Kidney capillary endothelial cell (primary cell): ENCODE measurements at regions not wholly inside any gene's neighbourhood (a gene's known extent, or its start where the extent isn't known, plus 50 kb on each side); places are given as distances from the start of the nearest gene placed in this dataset.
"Not testable (repeated sequence)": the region's sequence is repeated elsewhere in the genome, so short reads cannot be mapped to it uniquely, and the experiment has no call there.

Experiments used
- DNase-seq: peaks from one replicate; pipeline ENCODE4 v3.0.0-alpha.2; 2018; ENCODE audit warnings: low spot score

DNA sequence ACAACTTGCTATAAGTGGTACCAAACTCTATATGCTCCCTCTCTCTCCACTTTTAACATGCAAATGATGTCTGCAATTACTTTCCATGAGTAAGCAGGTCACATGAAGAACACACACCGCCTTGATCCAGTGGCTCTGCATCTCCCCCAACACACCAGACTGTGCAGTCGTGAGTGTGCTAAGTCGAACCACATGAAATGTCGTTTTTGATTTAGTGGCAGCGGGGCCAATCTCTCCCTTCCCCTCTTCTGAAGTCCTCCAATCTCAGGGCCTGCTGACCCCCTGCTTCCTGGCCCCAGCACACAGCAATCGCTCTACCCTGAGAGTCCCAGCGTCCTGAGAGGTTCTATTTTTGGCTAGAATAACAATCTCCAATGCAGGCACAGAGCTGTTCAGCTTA is 312.5 kb downstream of the SHQ1 start:
- DNase-seq: no peak

DNA sequence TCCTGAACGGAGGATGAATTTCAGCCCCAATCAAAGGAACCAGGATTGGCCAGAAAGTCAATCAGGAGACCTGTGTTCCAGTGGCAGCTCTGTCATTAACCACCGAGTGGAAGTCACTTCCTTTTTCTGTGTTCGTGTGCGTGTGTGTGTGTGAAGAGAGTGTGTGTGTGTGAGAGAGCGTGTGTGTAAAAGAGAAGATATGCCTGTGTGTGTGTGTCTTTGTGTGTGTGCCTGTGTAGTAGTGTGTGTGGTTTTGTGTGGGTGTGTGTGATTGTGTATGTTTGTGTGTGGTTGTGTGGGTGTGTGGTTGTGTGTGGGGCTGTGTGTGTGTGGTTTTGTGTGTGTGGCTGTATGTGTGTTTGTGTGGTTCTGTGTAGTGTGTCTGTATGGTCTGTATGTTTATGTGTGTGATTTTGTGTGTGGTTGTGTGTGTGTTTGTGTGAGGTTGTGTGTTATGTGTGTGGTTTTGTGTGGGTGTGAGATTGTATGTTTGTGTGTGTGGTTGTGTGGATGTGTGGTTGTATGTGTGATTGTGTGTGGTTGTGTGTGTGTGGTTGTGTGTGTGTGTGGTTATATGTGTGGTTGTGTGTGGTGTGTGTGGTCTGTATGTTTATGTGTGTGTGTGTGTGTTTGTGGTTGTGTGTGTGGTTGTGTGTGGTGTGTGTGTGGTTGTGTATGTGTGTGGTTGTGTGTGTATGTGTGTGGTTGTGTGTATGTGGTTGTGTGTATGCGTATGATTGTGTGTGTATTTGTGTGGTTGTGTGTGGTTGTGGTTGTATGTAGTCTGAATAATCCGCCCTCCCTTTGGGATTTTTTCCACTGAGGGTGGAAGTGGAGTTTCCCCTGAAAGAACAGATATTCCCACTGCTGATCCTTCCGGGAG is 314.4 kb downstream of the SHQ1 start:
- no peak for DNase-seq

DNA sequence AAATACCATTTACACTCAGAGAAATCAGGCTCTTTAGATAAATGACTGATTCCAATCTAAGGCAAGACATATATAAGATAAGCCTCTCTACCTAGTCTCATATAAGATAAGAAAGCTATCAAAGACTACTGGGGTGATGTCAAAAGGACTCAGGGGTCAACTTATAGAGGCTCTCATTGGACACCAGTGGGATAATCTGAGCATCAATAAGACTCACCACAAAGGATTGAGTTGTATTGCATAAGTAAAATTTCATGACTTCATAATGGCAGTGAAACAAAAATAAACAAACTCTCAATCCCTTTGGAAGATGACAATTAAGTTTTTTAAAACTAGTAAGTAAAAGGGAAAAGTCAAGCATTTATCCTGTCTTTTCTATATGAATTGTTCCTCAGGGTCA is 317.8 kb downstream of the SHQ1 start:
- DNase-seq: no peak

DNA sequence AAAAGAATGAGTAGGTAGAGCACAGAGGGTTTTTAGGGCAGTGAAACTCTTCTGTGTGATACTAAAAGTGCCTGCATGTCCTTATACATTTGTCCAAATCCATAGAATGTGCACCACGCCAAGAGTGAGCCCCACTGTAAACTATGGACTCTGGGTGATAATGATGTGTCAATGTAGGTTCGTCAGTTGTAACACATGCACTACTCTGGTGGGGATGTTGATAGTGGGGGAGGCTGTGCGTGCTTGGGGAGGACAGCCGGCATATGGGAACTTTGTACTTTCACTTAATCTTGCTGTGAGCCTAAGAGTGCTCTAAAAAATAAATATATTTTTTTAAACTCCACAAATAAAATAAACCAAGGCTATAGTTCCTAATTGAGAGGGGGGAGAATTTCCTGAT is 319.2 kb downstream of the SHQ1 start:
- DNase-seq: no peak

DNA sequence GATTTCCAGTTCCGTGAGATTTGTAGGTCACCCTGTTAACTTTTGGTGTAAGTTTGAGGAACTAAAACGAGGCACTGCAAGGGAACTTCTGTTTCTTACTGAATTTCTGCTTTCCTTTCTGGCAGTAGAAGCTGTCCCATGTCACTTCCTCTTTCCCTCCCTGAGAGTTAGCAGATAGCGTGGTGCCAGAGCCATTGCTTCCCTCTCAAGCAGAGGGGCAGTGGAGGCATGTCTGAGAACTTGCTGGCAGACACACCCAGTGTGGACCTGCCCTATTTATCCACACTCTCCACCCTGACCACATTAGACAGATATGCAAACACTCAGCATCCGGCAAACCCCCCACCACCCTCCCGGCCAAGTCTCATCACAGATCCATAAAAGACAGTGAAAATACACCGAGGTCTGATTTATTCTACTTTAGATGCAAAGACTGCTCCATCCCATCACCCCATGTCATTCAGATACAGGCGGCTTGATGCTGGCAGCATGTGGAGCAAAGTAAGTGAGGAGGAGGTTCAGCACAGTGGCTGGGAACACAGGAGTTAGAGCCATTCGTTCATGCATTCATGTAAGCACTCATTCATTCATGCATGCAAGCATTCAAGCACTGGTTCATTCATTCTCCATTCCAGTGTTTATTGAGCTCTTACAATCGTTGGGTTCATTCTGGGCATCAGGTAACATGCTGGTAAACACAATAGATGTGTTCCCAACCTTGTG is 324.7 kb downstream of the SHQ1 start:
- no peak for DNase-seq

DNA sequence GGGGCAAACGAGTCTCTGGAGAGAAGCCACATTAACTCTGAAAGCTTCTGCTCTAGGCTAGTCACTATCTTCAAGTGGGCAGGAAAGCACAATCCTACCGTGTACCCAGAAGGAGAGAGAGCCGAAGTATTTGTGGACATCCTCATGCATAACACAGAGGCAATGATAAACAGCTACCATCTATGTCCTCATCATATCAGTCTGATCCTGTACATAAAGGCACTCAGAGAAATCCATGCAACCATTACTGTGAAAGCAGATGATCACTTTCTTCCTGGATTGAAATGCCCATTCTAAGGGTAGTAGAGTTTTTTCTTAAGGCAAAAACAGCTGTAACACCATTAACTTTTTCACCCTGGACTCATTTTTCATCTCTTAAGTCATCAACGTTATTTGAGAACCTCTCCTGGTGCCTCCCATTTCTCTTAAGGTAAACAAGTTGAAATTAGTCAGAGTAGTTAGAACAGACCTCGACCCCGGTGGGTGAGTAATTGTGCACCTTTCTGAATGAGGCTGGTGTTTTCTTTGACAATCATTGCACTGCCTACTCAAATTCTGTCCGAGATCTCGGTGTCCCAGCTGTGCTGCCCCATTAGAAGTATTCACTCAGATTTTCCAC is 327.4 kb downstream of the SHQ1 start:
- DNase-seq: no peak

DNA sequence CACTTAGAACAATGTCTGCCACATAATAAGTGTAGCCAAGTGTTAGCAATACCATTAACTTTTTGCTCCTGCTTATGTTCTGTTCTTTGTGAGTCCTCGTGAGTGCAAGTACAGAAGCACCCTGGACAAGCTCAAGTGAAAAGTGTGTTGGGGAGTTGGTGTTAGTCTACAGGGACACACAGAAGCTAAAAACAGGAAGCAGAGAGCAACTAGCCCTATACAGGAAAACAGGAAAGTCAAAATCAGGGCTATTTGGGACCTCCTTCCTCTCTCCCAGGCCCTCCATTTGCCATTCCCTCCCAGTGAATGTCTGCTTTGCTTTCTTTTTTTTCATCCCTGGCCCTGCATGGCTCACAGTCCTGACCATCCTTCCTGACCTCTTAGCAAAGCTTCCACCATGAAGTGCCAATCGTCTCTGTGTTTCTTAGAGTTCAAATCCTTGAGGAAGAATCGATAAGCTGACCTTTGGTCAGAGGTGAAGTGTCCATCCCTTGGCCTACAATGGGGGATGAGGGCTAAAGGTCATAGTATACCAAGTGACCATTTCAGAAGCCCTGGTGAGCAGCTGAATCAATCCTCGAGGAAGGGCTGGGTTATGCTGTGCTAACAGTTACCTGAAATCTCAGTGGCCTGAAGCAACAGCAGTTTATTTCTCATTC is 328.2 kb downstream of the SHQ1 start:
- DNase-seq: no peak

DNA sequence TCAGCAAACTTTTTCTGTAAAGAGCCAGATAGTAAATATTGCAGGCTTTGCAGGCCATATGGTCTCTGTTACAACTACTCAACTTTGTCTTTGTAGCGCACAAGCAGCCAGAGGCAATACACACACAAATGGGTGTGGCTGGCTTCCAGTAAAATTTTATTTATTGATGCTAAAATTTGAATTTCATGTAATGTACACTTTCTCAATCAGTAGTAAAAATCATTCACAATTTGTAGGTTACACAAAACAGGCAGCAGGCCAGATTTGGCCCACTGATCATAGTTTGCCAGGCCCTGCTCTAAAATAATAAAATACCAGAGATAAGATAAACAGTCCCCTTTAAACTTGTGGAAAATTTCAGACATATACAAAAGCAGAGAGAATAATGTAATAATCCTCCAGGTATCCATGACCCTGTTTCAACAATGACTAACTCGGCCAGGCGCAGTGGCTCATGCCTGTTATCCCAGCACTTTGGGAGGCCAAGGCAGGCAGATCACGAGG is 330.3 kb downstream of the SHQ1 start:
- no peak for DNase-seq

DNA sequence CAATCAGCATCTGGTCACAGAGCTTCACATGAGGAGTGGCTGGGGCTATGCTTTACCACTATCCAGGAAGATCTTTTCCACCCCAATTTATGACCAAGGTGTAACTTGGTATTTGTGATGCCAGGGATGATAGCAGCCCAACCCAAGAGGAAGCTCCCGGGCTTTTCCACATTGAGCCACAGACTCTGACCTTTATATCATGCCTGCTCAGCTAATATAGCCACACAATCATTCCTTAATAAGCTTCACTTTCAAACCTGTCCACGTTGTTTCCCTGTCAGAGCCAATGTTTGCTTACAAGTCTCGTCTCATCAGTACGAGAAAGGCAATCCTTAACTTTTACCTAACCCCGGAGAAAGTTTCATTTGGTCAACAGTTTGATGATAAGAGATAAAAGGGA is 330.9 kb downstream of the SHQ1 start:
- DNase-seq: no peak

DNA sequence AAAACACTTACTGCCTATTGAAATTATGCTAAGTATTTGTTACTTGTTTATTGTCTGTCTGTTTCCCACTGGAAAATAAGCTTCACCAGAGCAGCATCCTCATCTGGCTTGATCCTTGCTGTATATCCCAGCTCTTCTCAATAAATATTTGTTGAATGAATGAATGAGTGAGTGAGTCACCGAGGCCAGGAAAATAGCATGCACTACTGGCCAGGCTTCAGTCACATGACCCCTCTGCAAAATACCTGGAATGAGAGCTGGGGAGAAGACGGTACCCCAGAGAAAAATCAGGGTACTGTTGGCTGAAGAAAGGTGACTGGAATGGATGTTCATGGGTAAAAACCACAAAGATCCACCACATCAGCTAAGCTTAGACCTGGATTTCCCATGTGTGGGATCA is 331.9 kb downstream of the SHQ1 start:
- no peak for DNase-seq

DNA sequence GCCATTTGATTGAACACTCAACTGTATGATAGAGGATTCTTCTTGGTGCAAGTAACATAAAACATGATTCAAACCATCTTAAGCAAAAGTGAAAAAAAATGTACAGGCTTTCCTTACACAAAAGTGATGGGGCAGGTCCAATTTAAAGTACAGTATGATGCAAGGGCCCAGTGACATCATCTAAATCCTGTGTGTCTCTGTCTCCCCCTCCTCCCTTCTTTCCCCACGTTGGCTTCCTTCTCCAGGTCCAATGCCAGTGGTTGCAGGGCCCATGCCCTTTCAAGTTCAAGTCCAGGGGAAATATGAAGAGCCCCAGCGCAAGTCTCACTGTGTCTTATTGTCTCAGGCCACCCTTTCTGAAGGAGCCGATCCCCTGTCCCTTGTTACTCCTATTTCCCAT is 332.3 kb downstream of the SHQ1 start:
- DNase-seq: no peak

DNA sequence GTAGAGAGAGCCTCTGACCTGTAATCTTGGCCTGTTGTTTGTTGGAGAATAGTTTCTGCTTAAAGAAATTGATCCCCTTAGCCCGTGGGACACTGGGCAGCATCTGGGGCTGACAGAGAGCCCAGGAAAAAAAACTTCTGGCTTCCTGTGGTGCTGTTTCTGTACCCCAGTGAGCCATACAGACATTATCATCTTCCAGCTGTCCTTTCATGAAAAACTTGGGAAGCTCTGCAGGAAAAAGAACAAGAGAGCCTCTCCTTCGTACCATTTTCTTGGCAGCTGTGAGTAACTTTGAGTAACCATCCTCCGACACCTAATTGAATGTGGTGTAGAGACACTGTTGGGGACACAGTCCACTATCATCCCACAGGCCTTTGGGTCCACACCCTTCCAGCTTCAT is 333.0 kb downstream of the SHQ1 start:
- DNase-seq: no peak

DNA sequence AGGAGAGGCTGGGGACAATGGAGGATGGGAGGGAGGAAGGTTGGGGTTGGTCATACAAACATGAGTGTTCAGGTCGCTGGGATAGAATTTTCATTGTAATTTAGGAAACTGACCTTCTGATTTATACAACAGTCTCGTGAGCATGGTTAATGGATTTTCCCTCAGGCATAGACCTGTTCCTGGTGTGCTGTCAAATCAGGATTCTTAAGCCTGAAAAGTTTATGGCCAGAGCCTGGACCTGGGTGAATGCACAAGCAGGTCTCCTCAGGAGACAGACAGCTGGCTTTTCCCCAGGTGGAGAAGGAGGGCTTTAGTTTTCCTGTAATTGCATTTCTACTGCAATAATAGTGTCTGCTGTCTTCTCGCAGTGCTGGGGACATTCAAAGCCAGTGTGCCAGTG is 338.0 kb downstream of the SHQ1 start:
- DNase-seq: no peak

DNA sequence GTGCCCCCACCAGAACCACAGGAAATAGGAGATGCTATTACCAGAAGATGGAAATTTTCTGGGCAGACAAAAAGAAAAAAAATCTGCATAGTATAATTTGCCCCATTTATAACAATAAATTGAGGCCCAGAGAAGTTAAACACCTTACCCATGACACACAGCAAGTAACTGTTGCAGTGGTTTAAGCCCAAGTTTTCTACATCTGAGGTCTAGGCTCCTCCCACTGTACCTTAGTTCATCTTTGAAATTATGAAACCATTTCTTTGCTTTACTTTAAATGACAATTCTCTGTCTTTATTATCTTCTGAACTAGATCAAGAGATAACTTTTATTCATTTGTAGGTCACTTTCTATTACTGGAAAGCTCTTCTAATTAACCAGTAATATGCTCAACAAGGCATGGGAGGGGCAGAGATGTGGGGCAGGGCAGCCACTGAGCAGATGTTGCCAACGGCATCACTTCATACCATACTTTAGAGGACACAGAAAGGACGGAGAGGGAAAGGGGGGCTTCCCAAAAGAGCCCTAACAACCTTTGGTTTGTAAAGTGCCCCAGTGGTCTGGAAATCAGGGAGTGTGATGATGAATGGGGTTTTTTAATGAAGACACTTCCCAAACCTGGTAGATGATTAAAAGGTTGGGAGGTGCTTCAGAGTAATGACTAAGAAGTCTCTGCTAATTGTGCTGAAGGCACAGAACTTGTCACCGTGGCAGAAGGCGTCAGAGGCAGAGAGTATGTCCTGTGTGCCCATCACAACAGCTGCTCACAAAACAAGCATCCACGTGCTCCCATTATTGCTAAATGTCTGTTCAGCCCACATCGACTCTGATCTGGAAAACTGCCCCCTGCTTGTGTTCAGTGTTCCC is 342.5 kb downstream of the SHQ1 start:
- no peak for DNase-seq

DNA sequence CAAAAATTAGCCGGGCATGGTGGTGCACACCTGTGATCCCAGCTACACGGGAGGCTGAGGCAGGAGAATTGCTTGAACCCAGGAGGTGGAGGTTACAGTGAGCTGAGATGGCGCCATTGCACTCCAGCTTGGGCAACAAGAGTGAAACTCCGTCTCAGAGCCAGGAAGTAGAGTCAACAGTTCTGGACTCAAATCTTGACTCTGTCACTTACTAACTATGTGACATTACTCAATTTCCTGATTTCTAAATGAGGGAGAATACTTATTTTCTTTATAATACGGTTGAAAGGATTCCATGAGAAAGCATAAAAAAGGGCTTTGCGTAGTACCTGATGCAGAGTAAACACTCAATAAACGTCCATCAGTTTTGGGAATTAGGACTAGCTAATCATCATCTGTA is 350.7 kb downstream of the SHQ1 start:
- not testable (repeated sequence) for DNase-seq

DNA sequence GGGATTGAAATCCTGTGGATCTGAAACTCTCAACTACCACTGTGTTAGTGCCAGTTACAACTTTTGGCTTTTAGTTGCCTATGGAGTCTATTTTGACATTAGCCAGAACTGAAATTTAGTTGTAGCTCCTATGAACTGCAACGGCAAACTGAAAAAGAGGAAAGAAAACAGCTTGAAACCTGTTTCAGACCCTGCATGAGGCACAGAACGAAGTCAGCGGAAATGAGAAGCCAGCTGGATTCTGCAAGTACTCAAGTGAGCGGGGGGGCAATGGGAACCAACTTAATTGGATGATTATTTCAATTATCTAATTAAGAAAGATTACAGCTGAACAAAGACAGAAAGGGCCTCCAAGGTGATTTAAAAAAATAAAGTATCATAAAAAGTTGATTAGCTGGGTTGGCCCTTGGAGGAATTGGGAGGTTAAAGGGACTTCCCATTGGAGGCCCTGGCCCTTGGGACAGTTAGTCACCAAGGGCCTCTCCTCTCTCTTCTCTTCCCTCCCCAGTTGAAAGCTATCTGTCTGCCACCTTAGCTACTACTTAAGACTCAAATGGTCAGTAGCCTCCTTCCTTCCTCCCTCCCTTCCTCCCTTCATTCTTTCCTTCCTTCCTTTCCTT is 352.1 kb downstream of the SHQ1 start:
- DNase-seq: no peak

DNA sequence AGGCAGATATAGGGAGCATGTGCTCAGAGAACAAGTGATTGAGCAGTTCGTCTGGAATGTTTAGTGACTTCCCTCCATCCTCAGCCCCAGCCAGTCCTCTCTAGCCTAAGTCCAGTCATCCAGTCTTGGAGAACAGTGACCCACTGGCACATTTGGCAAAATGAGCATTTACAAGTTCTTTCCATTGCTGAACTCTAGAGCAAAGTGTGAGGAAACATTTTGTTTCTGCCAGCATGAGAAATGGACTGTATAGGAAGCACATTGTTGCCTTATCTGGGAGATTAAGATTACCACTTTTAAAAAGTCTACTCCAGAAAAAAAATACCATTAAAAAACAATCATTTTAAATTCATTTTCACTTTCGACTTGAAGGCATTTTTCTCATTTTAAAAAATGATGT is 353.6 kb downstream of the SHQ1 start:
- no peak for DNase-seq

DNA sequence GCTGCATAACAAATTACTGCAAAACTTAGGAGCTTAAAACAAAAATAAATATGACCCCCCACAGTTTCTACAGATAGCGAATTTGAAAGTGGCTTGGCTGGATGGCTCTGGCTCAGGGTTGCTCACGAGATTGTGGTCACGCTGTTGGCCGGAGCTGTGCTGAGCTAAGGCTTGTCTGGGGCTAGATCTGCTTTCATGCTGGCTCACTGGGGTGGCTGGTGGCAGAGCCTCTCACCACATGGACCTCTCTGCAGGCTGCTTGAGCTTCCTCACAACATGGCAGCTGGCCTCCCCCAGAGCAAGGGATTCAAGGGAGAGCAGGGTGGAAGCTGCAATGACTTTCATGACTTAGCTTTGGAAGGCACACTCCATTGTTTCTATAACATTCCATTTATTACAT is 354.1 kb downstream of the SHQ1 start:
- no peak for DNase-seq

DNA sequence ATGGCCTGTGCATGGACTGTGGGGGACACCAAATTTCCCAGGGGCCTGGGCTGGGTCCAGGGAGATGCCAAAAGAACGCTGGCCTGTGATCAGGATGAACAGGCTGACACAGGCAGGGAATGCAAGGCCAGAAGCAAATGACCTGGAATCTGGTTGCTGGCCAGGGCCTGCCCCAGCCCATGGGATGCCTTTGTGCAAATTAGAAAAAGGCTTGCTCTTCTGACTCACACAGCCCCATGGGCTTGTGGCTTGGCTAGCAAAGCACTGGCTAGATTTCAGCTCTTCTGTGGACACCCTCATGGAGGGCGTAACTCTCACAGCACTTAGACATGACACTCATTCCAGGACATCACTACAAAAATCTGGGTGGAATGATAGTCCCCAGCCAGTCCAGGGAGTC is 356.0 kb downstream of the SHQ1 start:
- no peak for DNase-seq

DNA sequence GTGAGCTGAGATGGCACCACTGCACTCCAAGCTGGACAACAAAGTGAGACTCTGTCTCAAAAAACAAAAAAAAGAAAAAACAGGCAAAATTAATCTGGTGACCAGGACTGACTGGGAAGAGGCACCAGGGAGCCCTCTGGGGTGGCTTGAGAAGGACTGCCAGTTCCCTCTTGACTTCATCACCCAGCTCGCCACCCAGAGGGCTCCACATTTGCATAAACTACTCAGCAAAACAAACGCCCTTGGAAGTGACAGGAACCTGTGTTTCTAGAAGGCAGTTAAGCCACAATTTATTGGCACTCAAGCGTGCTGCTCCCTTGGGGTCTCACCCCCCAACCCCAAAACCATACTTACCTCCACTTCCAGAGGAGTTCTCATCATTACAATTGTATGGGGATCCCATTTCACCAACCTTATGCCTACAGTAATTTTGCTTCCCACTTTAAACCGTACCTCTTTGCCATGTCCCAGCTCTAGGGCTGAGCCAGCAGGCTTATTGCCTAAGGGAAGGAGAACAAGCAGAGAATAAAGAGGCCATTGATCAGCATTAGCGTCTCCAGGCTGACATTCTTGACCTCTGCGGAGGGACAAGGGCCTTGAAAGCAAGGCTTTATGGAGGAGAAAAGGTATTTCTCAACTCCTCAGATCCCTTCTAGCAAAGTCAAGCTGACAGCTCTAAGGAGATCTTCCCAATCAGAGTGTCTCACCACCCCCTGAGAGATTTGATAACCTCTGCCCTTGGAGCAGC is 357.4 kb downstream of the SHQ1 start:
- DNase-seq: no peak
